ENCODE measurements at regions not wholly inside any gene's neighbourhood (a gene's known extent, or its start where the extent isn't known, plus 50 kb on each side); places are given as distances from the start of the nearest gene placed in this dataset.
"Not testable (repeated sequence)": the region's sequence is repeated elsewhere in the genome, so short reads cannot be mapped to it uniquely, and the experiment has no call there.

GRCh38 chr2:56021136-56021474, 97.5 kb upstream of the EFEMP1 start:
- no peak for DNase-seq (ENCODE audit: low spot score)

GRCh38 chr2:56021579-56021978, 98.0 kb upstream of the EFEMP1 start:
- no peak for DNase-seq (ENCODE audit: low spot score)

- DNase-seq (ENCODE audit: low spot score): no peak
These were observed 102.0 kb upstream of the EFEMP1 start for GRCh38 chr2:56025469-56026193.

- DNase-seq (ENCODE audit: low spot score): no peak
These were observed 103.2 kb upstream of the EFEMP1 start for GRCh38 chr2:56026828-56027227.

GRCh38 chr2:56030062-56030461, 106.5 kb upstream of the EFEMP1 start:
- no peak for DNase-seq (ENCODE audit: low spot score)

GRCh38 chr2:56030901-56031300, 107.3 kb upstream of the EFEMP1 start:
- no peak for DNase-seq (ENCODE audit: low spot score)

- no peak for DNase-seq (ENCODE audit: low spot score)
These were observed 110.7 kb upstream of the EFEMP1 start for GRCh38 chr2:56034258-56034657.

GRCh38 chr2:56040189-56040588, 116.6 kb upstream of the EFEMP1 start:
- DNase-seq (ENCODE audit: low spot score): no peak

- no peak for DNase-seq (ENCODE audit: low spot score)
These were observed 117.3 kb upstream of the EFEMP1 start for GRCh38 chr2:56040834-56041233.

GRCh38 chr2:56047136-56047535, 123.6 kb upstream of the EFEMP1 start:
- DNase-seq (ENCODE audit: low spot score): no peak

- DNase-seq (ENCODE audit: low spot score): no peak
These were observed 125.8 kb upstream of the EFEMP1 start for GRCh38 chr2:56049233-56049845.

- DNase-seq (ENCODE audit: low spot score): no peak
These were observed 130.1 kb upstream of the EFEMP1 start for GRCh38 chr2:56053679-56054078.

- DNase-seq (ENCODE audit: low spot score): no peak
These were observed 128.4 kb upstream of the CCDC85A start for GRCh38 chr2:56055405-56055804.

GRCh38 chr2:56061327-56061726, 122.5 kb upstream of the CCDC85A start:
- DNase-seq (ENCODE audit: low spot score): not testable (repeated sequence)

- no peak for DNase-seq (ENCODE audit: low spot score)
These were observed 115.0 kb upstream of the CCDC85A start for GRCh38 chr2:56068746-56069145.

- DNase-seq (ENCODE audit: low spot score): peak; percentile 46
These were observed 106.4 kb upstream of the CCDC85A start for GRCh38 chr2:56077359-56077915.

GRCh38 chr2:56082665-56083064, 101.1 kb upstream of the CCDC85A start:
- no peak for DNase-seq (ENCODE audit: low spot score)

GRCh38 chr2:56084111-56084901, 99.5 kb upstream of the CCDC85A start:
- no peak for DNase-seq (ENCODE audit: low spot score)

- no peak for DNase-seq (ENCODE audit: low spot score)
These were observed 97.5 kb upstream of the CCDC85A start for GRCh38 chr2:56086336-56086735.

GRCh38 chr2:56088411-56088810, 95.4 kb upstream of the CCDC85A start:
- no peak for DNase-seq (ENCODE audit: low spot score)

GRCh38 chr2:56089931-56090330, 93.9 kb upstream of the CCDC85A start:
- DNase-seq (ENCODE audit: low spot score): no peak

- no peak for DNase-seq (ENCODE audit: low spot score)
These were observed 83.8 kb upstream of the CCDC85A start for GRCh38 chr2:56099963-56100362.

GRCh38 chr2:56100791-56101312, 82.9 kb upstream of the CCDC85A start:
- no peak for DNase-seq (ENCODE audit: low spot score)

All from iPS-NIHi11 (cell line).